NCI-H82 (cell line): ENCODE measurements at regions not wholly inside any gene's neighbourhood (a gene's known extent, or its start where the extent isn't known, plus 50 kb on each side); places are given as distances from the start of the nearest gene placed in this dataset.
"Not testable (repeated sequence)": the region's sequence is repeated elsewhere in the genome, so short reads cannot be mapped to it uniquely, and the experiment has no call there.

Experiments
- DNase-seq: peaks from one replicate; lab custom pipeline; 2025; lab: John Stamatoyannopoulos, UW

DNA sequence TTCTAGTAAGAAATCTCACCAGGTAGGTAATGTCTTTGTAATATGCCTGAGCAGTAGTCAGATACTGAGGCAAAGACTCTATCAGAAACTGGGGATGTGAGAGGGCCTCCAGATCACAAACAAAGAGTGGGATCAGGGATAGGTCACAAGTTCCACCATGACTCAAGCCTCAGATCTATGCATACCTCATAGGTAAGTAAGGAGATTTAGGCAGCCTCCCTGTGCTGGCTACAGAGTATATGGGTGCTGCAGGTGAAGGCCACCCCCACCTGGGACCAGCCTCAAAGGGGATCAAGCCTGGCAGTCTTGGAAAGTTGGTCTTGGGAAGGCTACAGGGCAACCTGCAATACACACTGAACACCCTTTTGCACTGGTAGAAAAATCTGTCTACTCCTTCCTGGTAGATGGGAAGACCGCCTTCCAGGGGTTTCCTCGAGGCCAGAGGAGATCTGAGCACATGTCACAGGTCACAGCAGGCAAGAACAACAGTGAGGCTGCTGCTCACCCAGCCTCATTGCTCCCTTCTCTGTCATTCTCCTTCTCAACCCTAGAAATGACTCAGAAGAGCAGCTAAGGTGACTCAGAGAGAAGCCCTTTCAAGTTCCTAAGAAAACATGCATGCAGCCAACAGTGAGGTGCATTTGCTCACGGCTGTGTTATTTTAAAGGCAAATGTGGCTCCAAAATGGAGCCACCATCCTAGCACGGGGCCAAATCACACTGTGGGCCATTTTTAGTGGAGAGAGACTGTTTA, 143.4 kb upstream of the CDKN3 start:
- no peak for DNase-seq

DNA sequence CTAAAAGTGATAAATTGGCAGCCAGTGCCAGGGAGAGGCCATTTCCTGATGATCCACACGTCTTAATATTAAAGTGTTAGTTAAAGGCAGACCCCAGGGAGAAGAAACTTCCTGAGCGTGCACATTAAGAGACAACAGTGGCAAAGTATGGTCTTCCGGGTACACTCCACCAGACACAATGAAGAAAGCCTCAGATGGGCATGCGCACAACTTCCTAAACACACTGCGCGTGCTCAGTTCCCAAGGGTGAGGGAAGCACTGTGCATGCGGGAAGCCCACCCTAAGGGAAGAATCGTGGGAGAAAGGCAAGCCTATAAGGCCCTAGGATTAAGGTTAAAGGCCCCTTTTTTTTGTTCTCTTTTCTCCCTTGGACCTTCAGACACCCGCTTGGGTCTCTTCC, 140.7 kb upstream of the CDKN3 start:
- DNase-seq, result no peak

DNA sequence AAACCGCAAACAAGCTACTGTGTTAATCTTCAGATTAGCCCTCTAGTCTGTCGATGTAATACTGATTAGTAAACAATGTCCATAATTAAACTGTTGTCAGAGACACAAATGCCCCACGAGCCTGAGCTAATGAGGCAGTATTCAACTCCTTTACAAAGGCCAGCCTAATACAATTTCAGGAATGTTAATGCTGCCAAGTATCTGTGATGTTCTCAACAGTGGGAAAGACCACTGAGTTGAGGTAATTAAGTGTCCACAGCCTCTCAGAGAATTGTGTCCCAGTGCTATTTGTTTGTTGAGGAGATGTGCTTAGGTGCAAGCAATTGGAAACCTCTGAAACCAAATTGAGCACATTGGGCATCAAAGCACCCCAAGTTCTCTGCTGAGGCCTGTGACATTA, 139.4 kb upstream of the CDKN3 start:
- peak; percentile 68 for DNase-seq

DNA sequence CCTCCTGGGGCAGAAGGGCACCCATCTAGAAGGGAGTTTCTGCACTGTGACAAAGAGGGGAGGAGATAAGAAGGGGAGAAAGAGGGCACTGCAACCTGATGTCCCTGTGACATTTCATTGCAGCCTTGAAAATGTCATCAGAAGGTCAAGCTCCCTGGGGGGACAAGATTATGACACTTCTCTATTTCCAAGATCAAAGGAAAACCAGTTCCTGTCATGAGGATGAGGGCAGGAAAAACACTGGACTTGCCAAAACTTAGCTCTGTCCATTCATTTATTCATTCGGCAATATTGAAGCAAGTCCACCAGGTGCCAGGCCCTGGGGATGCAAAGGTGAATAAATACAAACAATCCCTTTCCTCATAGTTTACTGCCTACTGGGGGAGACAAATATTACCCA, 138.4 kb upstream of the CDKN3 start:
- DNase-seq, result no peak

DNA sequence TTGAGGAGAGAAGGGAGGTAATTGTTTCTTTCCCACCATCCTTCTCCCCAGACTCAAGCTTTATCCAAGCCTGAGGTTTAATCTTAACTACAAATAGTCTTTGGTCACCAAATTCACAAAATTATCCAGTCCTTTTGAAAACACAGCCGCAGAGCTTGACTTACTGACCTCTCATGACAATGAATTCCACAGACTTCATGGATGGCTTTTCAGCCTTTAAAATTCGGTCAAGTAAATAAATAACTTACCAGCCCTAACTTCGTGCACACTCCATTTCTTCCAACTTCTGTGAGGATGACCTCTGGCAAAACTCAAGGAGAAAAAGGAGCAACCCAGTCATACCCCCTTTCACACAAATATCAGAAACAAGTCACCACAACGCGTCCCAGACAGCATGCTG, 137.0 kb upstream of the CDKN3 start:
- DNase-seq, result no peak

DNA sequence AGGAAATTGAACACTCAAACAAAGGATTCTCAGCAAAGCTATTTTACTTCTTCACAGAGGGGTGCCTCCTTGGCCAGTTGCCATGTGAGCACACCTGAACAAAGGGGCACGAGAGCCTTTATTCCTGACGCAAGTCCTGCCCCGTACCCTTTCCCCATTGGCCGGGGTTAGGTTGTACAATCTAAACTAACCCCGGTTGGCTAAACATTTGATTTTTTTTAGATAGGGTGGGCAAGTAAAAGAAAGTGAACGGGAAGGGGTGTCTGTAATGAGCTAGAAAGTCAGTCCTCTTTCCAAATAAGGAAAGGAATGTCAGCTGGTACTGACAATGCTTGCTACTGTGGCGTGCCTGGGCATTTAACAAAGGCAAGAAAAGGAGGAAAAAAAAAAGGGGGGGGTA, 135.5 kb upstream of the CDKN3 start:
- DNase-seq, result no peak

DNA sequence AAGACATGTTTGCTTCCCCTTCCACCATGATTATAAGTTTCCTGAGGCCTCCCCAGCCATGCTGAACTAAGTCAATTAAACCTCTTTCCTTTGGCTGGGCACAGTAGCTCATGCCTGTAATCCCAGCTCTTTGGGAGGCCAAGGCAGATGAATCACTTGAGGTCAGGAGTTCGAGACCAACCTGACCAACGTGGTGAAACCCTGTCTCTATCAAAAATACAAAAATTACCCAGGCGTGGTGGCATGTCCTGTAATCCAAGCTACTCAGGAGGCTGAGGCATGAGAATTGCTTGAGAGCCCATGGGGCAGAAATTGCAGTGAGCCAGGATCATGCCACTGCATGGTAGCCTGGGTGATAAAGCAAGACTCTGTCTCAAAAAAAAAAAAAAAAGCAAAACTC, 130.2 kb upstream of the CDKN3 start:
- not testable (repeated sequence) for DNase-seq

DNA sequence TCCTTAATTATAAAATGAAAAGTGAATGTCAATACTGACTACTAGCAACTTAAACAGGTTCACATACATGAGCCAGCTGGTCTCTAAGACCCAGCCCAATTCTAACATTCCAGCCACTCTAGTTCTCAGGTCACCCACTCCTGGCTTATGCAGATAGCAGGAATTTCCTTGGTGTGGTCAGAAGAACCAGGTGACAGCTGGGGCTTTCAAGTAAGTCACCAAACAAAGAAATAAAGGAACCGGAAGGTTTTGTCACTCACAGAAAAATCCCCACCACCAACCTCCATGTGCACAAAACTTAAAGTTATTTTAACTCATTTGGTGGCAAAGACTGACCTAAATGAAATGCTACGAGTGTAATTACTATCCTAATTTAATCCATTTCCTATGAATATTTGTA, 129.6 kb upstream of the CDKN3 start:
- no peak for DNase-seq

DNA sequence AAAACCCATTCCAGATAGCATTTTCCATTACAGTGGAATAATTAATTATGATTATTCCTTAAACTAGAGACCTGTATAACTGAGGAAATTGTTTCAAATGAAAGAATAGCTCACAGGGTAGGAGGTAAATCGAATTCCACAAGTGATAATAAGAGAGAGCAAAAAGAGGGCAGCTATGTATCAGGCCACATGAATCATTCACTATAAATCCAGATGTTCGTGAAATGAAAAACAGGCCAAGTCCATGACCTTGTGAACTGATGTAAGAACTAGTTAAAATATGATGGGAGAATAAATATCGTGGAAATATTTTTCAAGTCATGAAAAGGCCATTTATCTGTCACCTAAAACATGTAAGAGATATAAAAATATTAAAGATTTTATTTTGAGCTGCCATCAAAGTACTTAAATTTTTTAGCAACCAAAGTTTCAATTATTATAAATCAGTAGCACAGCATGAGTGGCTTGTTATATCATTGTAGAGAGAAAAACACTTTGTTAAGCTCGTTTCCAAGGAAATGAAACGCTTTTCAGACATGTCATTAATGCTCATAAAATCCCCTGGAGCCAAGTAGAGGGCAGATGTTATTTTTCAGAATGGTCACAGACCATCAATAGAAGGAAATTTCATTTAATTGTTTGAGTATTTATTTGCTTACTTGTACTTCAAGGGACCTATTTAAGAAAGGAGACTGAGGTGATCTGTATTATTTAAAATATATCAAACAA, 120.6 kb upstream of the CDKN3 start:
- no peak for DNase-seq

DNA sequence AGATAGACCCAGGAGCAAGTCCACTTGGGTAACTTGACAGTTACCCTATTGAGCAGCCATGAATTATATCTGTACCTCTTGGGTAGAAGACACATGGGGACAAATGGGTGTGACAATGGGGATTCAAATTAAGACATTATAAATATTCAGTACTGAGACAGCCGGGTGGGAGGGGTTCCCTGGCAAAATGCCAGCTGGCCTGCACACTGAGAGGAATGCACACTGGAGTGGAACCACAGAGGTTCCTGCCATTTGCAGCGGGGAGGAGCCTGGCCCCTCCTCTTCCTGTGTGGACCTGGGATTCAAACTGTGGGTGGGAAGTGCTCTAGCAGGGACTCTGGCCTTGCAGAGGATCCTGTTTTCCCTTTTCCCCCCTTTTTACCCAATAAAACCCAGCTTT, 118.7 kb upstream of the CDKN3 start:
- peak; percentile 3 for DNase-seq

DNA sequence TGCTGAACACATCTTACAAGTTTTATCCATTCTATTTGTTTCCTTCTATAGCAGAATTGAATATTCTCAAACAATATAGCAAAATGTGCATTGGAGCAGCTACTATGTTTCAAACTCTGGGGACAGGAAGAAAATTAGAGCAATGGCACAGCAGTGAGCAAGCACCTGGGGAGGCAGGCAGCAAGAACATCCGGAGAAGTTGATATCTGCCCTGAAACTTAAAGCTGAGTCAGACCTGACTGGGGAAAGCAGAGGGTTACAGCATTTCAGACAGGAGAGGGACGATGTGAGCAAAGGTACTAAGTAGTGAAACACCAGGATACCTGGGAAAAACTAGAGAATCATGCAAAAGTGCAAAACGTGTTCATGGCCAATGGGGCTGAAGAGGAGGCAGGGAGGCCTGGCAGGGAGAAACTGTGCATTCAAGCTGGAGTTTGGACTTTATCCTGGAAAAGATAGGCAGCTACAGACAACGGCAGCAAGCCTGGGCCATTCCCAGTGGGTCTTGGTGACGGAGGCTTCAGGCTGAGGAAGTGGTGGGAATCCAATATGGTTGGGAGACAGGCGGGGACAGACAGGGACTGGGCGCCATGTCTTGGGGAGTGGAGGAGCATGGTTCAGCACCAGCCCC, 118.0 kb upstream of the CDKN3 start:
- no peak for DNase-seq

DNA sequence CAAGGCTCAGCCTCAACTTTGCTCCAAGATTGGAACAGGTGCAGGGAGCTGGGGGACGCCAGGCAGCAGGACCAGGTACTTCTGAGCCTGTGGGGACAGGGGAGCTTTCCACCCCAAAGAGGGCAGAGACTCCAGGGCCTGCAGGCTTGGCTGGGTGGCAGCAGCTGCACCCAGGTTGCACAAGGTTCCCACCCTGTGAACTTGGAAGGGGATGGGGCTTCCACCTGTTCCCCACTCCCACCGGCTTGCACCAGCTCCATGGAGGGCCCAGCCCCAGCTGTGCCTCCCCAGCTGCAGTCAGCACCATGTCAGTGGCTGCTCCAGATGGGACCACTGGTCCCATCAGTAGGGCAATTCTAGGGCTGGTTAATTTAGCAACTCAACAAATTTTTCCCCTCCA, 114.0 kb upstream of the CDKN3 start:
- DNase-seq, result no peak

DNA sequence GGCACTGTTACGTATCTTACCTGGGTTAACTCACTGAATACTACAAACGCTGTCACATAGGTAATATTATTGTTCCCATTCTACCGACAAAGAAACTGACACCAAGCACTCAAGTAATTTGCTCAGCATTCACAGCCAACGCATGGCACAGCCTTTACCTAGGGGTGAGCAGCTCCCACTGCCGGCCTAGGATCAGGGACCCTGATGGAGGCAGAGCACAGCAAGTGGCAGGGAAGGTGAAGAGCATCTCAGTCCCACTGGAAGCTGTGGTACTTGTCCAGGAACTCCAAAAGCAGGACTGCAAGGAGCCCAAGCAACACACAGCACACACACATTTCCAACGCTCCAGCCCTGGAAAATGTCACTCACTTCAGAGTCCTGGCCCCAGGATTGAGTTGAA, 111.8 kb upstream of the CDKN3 start:
- DNase-seq, result no peak

DNA sequence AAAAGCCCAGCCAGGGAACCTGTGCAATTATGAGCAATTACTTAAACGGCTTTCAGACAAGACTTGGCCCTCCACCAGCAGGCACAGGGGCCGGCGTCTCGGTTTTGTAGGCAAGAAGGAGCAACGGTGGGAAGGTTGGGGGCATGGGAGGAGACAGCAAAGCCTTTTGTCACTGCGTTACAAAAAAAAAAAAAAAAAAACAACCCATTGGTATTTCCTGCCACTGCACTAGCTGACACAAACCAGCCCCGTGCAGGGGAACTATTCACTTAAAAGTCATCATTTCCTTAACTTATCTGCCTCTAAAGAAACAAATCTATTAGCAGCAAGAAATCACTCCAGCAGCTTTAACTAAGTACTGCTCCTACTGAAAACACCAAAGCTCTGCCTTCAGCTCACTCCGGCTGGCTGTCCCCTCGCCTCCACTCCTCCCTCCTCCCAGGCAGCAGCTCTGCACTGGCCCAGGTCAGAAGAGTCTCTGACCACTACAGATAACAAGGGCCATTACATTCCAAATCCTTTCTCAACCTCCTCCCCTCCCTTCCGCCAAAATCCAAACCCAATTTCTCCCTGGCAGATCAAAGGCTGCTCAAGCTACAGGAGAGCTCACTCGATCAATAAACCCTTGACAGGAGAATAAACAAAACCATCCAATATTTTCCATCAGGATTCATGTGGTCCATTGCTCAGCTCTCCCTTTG, 105.2 kb upstream of the CDKN3 start:
- DNase-seq, result peak; percentile 64

DNA sequence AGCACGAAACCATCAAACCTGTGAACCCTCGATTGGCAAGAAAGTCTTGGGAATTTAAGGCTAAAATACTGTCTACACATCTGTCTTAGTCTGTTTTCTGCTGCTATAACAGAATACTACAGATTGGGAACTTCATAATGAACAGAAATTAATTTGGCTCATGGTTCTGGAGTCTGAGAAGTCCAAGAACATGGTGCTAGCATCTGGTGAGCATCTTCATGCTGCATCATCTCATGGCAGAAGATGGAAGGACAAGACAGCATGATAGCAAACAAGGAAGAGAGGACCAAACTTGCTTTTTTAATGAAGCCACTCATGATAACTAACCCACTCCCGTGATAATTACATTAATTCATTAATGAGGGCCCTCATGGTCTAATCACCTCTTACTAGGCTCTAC, 102.0 kb upstream of the CDKN3 start:
- DNase-seq, result no peak

DNA sequence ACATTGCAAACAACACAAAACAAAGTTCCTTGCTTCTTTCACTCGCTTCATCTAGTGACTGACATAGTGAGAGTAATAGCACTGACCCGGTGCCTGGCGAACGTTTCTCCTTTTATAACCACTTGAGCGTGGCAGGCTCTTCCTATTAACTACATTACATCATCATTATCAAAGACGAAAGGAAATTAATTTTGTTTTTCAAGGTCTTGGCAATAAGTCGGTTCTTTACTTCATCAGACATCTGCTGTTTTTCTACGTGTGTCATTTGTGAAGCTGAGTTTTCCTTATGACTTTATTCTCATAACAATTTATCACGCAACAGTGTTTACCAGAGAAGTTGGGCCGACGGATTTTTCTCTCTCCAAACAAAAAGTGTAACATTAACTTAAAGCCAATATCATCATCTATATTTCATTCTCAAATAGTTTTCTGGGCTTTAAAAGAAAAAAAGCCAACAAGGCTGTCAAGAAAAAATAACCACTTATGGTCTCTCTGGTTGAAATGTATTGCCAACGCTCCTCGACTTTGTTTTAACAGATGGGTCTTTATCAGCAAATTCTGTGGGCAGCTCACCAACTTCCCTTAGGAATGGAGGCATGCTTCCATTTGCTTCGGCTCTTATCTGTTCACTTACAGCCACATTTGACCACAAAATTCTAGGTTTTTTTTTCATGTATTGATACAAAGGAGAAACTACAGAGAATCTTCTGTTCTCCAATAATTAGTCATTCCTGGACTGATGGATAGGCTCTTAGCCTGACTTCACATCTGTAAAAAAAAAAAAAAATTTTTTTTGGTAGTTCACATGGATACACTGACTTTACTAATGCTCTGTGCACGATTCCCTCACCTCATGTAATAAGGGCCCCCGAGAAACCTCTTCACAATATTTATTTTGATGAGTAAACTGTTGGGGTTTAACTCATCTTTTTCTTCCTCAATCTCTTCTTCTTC, 97.1 kb upstream of the CDKN3 start:
- no peak for DNase-seq

DNA sequence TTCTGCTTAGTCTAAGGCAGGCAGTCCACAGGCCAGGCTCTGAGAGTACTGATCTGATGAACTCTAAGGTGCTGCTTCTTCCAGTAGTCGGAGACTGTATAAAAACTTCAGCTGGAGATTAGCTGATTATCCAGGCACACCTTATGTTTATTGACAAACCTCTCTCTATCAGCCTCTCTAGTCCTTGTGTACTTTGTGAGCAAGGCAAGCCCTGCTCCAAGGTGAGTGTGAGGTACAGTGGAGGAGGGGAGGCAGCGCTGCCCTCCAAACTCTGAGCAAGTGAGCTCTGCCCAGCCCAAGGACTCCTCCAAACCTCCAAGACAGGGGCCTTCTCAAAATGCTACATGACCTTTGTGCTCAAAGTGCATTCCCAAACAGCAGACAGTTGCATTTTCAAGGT, 95.9 kb upstream of the CDKN3 start:
- peak; percentile 84 for DNase-seq

DNA sequence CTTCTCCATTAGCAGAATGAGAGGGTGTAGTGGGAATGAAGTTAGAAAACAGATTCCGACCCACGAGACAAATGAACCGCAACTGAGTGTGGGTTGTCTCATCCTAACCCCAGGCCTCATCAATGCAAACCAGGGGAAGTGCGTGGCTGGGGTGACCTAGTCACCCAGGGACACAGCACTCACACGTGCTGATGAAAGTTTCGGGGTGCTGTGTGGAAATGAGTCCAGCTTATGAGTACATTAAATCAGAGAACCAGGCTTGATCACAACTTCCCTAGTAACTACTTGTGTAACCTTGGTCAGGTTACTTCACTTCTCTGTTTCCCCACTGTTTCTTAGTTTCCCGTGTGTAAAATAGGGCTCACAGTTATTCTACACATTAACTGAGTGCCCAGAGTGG, 95.4 kb upstream of the CDKN3 start:
- DNase-seq, result no peak

DNA sequence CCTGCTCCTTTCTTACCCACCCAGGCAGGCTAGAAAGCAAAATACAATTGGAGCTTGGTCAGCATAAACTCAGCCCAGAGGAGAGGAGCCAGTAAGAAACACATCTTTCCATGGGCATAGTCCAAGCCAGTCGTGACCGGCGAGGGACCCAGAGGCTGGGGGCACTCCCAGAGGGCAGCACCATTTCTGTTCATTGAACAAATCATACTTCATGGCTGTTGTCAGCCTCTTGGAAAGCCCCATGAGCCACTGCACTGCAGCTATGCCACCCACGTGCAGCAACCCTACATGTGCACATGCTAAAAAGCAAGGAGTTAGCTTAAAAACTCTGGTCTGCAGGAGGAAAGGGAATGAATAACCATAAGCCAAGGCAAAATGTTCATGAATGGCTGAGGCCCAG, 90.0 kb upstream of the CDKN3 start:
- no peak for DNase-seq

DNA sequence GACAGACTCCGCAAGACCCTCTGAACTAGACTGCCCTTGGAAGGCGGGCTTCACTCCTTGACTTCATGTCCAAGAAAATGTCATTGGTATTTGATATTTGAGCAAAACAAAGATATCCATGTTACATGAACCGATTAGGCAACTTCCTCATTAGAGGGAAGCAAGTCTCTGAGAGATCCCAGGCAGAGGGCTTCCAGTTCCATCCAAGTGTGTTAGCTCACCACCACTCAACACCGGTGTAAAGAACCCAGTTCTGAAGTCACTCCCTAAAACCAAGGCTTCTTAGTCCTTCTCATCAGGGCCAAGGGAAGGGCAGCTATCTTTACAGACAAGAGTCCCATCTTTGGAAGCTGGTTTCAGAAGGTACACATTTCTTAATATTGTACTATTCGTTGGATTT, 87.2 kb upstream of the CDKN3 start:
- no peak for DNase-seq

DNA sequence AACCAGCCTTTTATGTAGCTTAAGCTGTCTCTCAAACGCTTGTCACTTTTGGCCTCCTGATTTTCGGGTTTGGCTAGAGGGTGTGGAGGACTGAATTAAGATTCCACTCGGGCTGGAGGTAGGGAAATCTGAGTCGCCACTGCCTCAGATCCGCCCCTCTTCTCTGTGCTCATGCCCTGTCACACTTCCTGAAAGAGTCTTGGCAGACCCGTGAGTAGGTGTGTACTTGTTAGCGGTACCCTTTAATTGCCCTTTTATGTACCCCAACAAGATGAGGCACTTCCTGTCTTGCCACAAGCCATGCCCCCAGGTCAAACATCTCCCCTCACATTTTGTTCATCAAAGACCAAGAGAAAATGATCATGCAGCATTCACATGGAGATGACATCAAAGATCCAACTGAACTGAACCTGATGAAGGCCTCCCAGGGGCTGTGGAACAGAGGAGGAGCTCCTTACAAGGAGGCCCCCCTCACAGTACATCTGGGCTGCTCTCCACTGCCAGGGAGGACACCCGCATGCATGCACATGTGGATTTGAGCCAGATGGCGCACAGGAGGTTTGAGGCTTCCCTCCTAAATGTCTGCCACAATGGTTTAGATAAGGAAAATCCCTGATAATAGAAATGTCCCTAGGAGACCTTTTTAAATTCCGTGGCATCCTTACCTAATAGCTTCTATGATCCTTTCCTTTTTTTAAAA, 86.5 kb upstream of the CDKN3 start:
- no peak for DNase-seq
